Large intestine (tissue), 3 donors: ENCODE measurements at regions not wholly inside any gene's neighbourhood (a gene's known extent, or its start where the extent isn't known, plus 50 kb on each side); places are given as distances from the start of the nearest gene placed in this dataset.

Source experiments
- DNase-seq, 2 donors: peaks; one replicate each; pipeline versions ENCODE4 v3.0.0 to v3.0.0-alpha.2; 2013
- H3K27ac ChIP-seq: one replicate; pipeline ENCODE4 v1.5.1; 2013; ENCODE audit warnings: low read length
- H3K27me3 ChIP-seq: 2 replicates; pipeline ENCODE4 v1.6.1; 2013; ENCODE audit warnings: low read length; ENCODE audit not compliant: control insufficient read depth, insufficient read depth
- H3K36me3 ChIP-seq: 2 replicates; pipeline ENCODE4 v1.6.1; 2013; ENCODE audit warnings: low read length; ENCODE audit not compliant: control insufficient read depth, insufficient read depth
- H3K4me1 ChIP-seq: one replicate; pipeline ENCODE4 v1.6.1; 2013; ENCODE audit warnings: low read length; ENCODE audit not compliant: control insufficient read depth, insufficient read depth
- H3K4me3 ChIP-seq: one replicate; pipeline ENCODE4 v1.5.1; 2013; ENCODE audit warnings: low read length
- H3K9me3 ChIP-seq: one replicate; pipeline ENCODE4 v1.6.1; 2013; ENCODE audit warnings: mild to moderate bottlenecking, low read depth, low read length, moderate library complexity; ENCODE audit not compliant: control insufficient read depth
- WGBS: methylation state at CpG from one replicate; pipeline ENCODE4 v1.1.5; 2013; ENCODE audit warnings: low lambda C conversion rate; ENCODE audit not compliant: insufficient coverage; 5-methylcytosine and 5-hydroxymethylcytosine counted together

GRCh38 chrX:15157624-15158023 is 112.3 kb downstream of the ASB9 start:
- no CpG with 5 or more reads among the region's 2 CpGs for WGBS
- H3K27me3 ChIP-seq, result no peaks in the 10 kb centered on the region
- H3K36me3 ChIP-seq, result no peaks in the 10 kb centered on the region
- DNase-seq, result no peak
- H3K9me3 ChIP-seq, result no peaks in the 10 kb centered on the region
- no peak overlapping the region for H3K27ac ChIP-seq
- no peaks in the 10 kb centered on the region for H3K4me1 ChIP-seq
- H3K4me3 ChIP-seq, result no peak overlapping the region

- no peaks in the 10 kb centered on the region for H3K4me1 ChIP-seq
- H3K4me3 ChIP-seq, result no peak overlapping the region
- no peak overlapping the region for H3K27ac ChIP-seq
- H3K27me3 ChIP-seq, result no peaks in the 10 kb centered on the region
- no peak for DNase-seq
- no peaks in the 10 kb centered on the region for H3K9me3 ChIP-seq
- no peaks in the 10 kb centered on the region for H3K36me3 ChIP-seq
- WGBS, result 100% methylated on average over 1 of the region's 4 CpGs
These were observed 118.4 kb downstream of the ASB9 start for GRCh38 chrX:15151267-15152186.

GRCh38 chrX:15150586-15150985 is 119.3 kb downstream of the ASB9 start:
- no CpG with 5 or more reads among the region's 1 CpG for WGBS
- Histone ChIP-seq H3K4me1 (no peaks in the 10 kb centered on the region), H3K4me3 (no peak overlapping the region), H3K27me3 (no peaks in the 10 kb centered on the region), H3K9me3 (no peaks in the 10 kb centered on the region), H3K27ac (no peak overlapping the region), H3K36me3 (no peaks in the 10 kb centered on the region)
- no peak for DNase-seq

GRCh38 chrX:15146515-15146914 is 123.4 kb downstream of the ASB9 start:
- H3K27me3 ChIP-seq, result no peaks in the 10 kb centered on the region

GRCh38 chrX:15143825-15144121 is 126.1 kb downstream of the ASB9 start:
- no CpG with 5 or more reads among the region's 1 CpG for WGBS
- Histone ChIP-seq H3K4me1 (peaks cover 9% of the 10 kb centered on the region), H3K36me3 (no peaks in the 10 kb centered on the region), H3K27ac (no peak overlapping the region), H3K9me3 (no peaks in the 10 kb centered on the region), H3K4me3 (no peak overlapping the region), H3K27me3 (no peaks in the 10 kb centered on the region)
- DNase-seq, result no peak

More at GRCh38 chrX:15146515-15146914, 123.4 kb downstream of the ASB9 start:
- WGBS, result no CpG with 5 or more reads among the region's 6 CpGs
- Histone ChIP-seq H3K9me3 (no peaks in the 10 kb centered on the region), H3K36me3 (no peaks in the 10 kb centered on the region), H3K4me1 (peaks cover 9% of the 10 kb centered on the region), H3K4me3 (no peak overlapping the region), H3K27ac (no peak overlapping the region)
- no peak for DNase-seq

- Histone ChIP-seq H3K27ac (peak overlapping the region; percentile 80), H3K9me3 (no peaks in the 10 kb centered on the region), H3K36me3 (no peaks in the 10 kb centered on the region), H3K4me3 (no peak overlapping the region), H3K4me1 (peaks cover 9% of the 10 kb centered on the region), H3K27me3 (no peaks in the 10 kb centered on the region)
- peak; percentile 26 to 39 for DNase-seq
- no CpG with 5 or more reads among the region's 6 CpGs for WGBS
These were observed 126.6 kb downstream of the ASB9 start for GRCh38 chrX:15143050-15143824.

- Histone ChIP-seq H3K27me3 (no peaks in the 10 kb centered on the region), H3K27ac (peak overlapping the region; percentile 80)
- WGBS, result no CpG with 5 or more reads among the region's 8 CpGs
These were observed 127.7 kb downstream of the ASB9 start for GRCh38 chrX:15142084-15142715.

GRCh38 chrX:15136795-15137194 is 133.1 kb downstream of the ASB9 start:
- DNase-seq, result no peak
- Histone ChIP-seq H3K27me3 (no peaks in the 10 kb centered on the region), H3K4me3 (no peak overlapping the region), H3K27ac (no peak overlapping the region), H3K4me1 (peaks cover 1% of the 10 kb centered on the region), H3K9me3 (no peaks in the 10 kb centered on the region), H3K36me3 (no peaks in the 10 kb centered on the region)
- no CpG with 5 or more reads among the region's 1 CpG for WGBS

More at GRCh38 chrX:15142084-15142715, 127.7 kb downstream of the ASB9 start:
- DNase-seq, result peak; percentile 41 to 65
- no peak overlapping the region for H3K4me3 ChIP-seq
- no peaks in the 10 kb centered on the region for H3K36me3 ChIP-seq
- peaks cover 9% of the 10 kb centered on the region for H3K4me1 ChIP-seq
- no peaks in the 10 kb centered on the region for H3K9me3 ChIP-seq

GRCh38 chrX:15129412-15129811 is 140.5 kb downstream of the ASB9 start:
- Histone ChIP-seq H3K27ac (peak overlapping the region; percentile 76), H3K27me3 (no peaks in the 10 kb centered on the region)
- no peak for DNase-seq

GRCh38 chrX:15128861-15129260 is 141.0 kb downstream of the ASB9 start:
- Histone ChIP-seq H3K27ac (peak overlapping the region; percentile 76), H3K27me3 (no peaks in the 10 kb centered on the region), H3K4me3 (no peak overlapping the region), H3K9me3 (no peaks in the 10 kb centered on the region), H3K36me3 (no peaks in the 10 kb centered on the region), H3K4me1 (peaks cover 9% of the 10 kb centered on the region)
- DNase-seq, result peak; percentile 52 to 82

More at GRCh38 chrX:15129412-15129811, 140.5 kb downstream of the ASB9 start:
- Histone ChIP-seq H3K4me3 (no peak overlapping the region), H3K4me1 (peaks cover 9% of the 10 kb centered on the region), H3K9me3 (no peaks in the 10 kb centered on the region), H3K36me3 (no peaks in the 10 kb centered on the region)
